GM20431 (cell line): ENCODE measurements at regions not wholly inside any gene's neighbourhood (a gene's known extent, or its start where the extent isn't known, plus 50 kb on each side); places are given as distances from the start of the nearest gene placed in this dataset.
"Not testable (repeated sequence)": the region's sequence is repeated elsewhere in the genome, so short reads cannot be mapped to it uniquely, and the experiment has no call there.

ENCODE experiments used
- in situ Hi-C: fragments of 300-500 bp; cut with MseI, MboI; formaldehyde crosslinking; loops from one replicate; pipeline ENCODE4 v1.15.0; 2020; ENCODE audit warnings: low sequenced_read_pairs; ENCODE audit not compliant: unreplicated experiment

DNA sequence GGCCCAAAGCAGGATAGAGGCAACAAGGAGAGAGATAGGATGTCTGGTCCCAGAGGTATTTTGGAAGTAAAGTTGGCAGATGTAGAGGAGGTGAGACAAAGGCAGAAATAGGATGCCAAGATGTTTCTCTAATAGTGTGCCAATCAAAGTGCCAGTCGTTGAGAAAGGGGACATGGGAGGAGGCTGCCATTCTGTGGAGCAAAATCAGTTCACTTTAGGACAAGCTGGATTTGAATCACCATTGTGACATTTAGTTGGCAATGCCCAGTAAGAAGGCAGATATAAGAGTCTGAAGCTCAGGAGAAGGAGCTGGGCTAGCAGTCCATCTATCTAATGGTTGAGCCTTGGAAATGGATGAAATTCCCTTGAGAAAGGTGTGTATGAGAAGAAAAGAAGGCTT lies 53.8 kb downstream of the ADRB2 start:
- in situ Hi-C loops, result no loop called here

DNA sequence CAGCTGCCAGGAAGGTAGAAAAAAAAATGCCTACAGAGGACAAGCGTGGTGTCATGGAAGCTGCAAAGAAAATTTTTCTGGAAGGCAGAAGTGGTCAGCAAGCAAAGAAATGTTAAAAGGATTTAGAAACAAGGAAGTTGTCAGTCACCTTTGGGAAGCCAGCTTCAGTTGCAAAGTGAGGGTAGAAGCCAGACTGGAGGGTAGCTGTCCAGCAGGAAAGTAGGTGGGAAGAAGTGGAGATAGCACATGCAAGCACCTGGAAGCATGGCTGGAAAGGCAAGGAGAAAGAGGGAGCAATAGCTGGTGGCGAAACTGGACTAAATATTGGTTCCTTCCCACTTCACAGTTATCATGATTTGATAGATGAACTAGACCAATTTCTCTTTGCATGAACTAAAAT lies 54.3 kb downstream of the ADRB2 start:
- in situ Hi-C loops, result no loop called here

DNA sequence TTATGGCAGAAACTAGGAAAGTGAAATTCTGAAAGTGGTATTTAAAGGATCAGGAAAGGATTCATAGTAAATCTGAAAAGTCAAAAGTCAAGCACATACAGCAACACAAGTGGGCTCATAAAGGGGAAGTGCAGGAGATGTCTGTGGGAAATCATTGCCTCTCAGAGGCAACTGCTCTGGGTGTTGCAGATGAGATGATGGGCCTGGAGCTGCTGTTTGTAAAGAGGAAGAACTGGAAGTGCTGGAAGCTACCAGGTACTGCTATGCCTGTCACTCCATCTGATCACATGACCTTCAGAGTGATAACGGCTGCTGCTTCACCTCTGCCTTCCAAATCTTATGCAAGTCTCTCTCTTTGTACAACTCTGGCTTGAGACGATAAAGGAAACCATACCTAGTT lies 55.9 kb downstream of the ADRB2 start:
- in situ Hi-C loops, result no loop called here

DNA sequence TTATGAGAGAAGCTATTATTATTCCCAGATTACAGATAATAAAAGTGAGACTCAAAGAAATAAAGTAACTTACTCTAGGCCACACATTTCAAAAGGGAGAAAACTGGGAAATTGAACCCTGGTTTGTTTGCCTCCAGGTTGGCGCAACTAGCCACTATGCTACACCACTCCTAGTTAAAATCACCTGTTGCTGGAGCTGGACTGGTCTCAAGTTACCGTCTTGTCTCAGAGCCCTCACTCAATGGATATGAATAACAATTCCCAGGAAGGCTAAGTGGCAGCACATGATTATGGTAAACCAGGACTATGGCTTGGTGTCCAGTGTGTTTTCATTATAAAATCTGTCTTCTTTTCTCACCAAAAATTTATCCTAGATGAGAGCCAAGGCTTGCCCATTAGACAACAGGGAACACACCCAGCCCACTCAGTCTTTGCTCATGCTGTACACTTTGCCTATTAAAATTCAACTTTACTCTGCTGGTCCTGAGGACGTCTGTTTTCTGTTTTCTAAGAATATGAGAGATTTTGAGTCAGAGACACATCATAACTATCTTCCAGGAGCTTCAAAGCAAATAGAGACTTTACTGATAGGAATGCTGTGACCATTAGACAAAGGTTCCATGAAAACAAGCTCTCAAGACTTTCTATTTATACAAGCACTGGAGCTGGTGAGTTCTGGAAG lies 58.1 kb downstream of the ADRB2 start:
- in situ Hi-C loops, result no loop called here

DNA sequence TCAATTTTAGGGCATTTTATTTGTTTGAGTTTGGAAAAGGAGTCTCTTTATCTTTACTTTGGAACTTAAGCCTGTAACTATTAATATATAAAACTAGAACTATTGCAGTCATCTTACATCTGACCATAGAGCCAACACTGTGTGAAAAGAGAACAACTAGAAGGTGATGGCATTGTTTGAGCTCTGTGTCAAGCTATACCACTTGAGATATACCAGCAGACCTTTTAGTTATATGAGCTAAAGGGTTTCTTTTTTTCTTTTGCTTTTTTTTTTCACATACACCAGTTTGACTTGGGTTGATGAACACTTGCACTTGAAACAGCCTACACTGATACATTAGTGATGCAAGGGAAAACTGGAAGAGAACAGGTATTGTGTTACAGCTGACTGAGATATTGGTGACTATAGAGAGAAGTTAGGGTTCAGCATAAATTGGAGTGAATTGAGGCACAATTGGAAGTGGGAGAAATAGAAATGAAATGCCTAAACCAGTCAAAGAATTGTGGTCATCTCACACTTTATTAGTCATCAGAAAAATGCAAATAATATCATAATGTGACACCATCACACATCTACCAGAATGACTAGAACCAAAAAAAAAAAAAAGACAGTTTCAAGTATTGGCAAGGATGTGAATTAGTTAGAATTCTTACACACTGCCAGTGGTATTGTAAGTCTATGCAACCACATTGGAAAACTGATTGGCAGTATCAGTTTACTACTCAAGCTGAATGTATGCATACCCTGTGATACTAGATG lies 60.9 kb downstream of the ADRB2 start:
- in situ Hi-C loops, result no loop called here

DNA sequence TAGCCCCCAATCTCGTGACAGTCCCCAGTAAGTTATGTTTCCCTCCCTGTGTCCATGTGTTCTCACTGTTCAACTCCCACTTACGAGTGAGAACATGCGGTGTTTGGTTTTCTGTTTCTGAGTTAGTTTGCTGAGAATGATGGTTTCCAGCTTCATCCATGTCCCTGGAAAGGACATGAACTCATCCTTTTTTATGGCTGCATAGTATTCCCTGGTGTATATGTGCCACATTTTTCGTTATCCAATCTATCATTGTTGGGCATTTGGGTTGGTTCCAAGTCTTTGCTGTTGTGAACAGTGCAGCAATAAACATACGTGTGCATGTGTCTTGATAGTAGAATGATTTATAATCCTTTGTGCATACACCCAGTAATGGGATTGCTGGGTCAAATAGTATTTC lies 63.5 kb downstream of the ADRB2 start:
- in situ Hi-C loops, result not testable (repeated sequence)

DNA sequence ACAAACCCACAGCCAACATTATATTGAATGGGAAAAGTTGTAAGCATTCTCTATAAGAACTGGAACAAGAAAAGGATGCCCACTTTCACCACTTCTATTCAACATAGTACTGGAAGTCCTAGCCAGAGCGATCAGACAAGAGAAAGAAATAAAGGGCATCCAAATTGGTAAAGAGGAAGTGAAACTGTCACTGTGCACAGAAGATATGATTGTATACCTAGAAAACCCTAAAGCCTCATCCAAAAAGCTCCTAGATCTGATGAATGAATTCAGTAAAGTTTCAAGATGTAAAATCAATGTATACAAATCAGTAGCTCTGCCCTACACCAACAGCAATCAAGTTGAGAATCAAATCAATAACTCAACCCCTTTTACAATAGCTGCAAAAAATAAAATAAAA lies 69.0 kb downstream of the ADRB2 start:
- in situ Hi-C loops, result not testable (repeated sequence)

DNA sequence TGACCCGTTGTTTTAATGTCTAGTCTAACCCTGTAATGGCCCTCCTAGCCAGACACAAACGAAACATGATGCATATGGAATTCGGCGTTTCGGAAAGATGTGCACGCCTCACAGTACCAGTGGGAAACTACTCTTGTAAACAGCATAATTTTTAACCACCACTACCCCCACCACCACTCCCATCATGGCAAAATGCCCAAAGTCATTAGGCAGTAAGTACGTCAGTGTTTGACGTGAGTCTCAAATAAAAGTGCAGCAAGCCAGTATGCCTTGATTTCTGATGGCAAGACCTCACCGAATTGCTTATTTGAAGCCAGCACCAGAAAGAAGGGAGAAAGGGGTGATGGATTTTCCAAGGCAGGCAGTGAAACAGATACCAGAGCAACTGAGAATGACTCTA lies 71.4 kb downstream of the ADRB2 start:
- in situ Hi-C loops, result no loop called here

DNA sequence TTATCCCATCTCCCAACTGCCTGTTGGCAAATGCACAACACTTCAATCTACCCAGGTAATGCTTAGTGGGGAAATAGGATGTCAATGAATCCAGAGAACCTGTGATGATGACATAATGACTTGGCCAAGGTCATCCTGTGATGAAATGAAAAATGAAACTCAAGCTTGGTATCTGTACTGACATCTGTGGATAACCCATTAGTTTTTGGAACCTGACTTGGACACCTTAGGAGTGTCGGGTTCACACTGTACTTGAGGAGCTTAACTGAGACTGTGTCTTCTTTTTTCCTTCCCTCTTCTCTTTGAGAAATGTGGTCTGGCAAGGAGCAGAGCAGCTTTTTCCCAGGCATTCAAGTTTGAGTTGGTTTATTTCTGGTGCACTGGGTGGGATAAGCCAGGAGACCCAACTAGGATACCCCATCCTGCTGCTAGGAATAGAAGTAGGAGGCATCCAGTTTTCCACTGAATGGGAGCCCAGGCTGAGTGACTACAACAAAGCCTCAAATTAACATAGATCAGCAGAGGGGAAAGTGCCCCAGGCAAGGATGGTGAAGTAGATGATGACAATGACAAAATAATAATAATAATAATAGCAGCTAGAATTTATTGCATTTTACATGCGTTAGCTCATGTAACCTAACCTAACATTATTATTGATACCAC lies 72.1 kb downstream of the ADRB2 start:
- in situ Hi-C loops, result no loop called here

DNA sequence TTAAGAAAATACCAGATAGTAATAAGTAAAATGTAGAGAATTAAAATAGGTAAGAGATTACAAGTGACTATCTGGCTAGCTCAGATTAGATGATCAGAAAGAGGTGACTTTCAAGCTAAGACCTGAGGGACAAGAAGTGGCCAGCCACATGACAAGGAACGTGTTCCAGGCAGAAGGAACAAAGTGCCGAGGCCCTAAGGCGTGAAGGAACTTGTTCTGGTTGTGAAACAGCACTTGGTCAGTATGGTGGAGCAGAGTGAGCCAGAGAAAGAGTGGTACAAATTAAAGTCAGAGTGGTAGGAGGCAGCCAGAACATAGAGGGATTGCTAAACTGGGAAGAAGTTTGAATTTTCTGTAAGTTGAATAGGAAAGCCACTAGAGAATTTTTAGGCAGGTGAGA lies 73.6 kb downstream of the ADRB2 start:
- in situ Hi-C loops, result no loop called here

DNA sequence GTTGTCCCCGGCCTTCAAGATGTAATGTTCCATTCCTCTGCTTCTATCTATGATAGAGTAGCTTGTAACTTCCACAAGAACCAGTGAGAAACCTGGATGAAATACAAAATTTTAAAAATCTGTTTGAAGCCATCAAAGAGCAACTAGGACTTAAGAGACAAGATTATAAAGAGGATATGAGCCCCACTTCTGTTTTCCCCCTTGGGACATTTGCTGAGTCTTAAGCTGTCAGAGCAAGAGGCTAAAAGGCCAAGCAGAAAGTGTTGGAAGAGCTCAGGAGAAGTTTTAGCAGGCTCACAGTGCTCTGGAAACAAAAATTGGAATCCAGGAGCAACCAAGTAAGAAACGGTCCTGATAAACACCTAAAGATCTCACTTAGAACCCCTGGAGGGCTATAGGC lies 76.1 kb downstream of the ADRB2 start:
- in situ Hi-C loops, result no loop called here

DNA sequence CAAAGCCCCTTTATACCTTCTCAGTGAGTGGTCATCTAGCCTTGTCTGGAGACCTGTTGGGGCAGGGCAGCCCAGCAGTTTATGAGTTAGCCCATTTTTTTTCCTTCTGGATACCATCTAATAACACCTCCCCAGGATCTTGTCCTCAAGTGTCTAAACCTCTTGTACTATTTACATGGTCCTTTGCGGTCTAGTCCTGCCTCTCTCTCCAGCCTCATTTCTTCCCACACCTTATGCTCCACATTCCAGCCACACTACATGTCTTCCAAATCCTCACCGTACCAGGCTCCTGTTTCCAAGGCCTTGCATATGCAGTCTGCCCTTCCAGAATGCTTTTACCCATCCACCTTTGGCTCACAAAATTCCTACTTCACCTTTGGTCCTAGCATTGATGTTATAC lies 77.2 kb downstream of the ADRB2 start:
- in situ Hi-C loops, result no loop called here

DNA sequence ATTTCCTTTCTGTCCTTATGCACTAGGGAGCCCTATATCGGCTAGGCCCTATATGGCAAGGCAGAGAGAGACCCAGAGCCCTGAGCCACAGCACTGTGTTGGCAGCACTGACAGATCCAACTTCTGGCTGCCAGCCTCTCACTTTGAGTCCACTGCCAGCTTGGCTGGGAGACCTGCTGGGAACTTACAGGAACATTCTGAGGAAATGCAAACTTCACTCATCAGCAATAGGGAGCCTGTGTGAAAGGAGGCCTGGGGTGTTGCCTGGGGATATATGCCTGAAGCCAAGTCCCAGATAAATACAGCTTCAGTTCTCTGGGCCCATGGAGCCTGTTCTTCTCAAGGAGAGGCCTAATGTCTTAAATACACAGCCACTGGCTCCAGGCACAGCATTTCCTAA lies 78.0 kb downstream of the ADRB2 start:
- in situ Hi-C loops, result no loop called here

DNA sequence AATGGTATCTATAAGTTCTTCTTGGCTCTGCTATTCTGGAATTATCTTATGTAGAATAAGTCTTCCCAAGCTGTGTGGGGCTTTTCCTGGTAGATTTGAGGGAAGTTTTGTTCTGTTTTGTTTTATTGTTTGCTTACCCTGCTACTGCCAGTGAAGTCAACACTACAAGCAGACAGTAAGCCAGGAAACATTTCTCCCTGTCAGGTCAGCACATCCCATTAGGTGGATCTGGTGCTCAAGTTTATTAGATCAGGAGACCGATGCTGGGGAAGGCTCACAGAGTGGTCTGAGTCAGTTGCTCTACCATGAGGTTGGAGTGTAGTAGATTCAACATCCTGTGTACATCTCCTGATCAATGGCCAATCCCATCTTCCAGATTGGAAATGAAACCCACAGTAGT lies 79.1 kb downstream of the ADRB2 start:
- in situ Hi-C loops, result no loop called here

DNA sequence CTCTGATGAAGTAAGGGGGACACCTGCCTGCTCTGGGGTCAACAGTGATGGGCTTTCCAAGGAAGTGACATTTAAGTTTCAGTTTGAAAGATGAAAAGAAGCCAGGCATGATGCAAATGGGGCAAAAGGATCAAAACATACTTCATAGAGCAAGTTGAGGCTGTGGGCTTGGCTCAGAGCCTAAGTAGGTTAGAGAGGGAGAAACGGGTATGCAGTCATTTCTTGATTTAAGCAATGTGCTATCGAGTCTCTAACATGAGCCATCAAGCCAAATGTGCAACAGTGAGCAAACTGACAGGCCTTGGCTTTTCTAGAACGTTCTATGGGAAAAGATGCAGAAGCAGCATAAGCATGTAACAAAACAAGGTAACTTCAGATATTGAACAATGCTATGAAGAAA lies 80.6 kb downstream of the ADRB2 start:
- in situ Hi-C loops, result no loop called here

DNA sequence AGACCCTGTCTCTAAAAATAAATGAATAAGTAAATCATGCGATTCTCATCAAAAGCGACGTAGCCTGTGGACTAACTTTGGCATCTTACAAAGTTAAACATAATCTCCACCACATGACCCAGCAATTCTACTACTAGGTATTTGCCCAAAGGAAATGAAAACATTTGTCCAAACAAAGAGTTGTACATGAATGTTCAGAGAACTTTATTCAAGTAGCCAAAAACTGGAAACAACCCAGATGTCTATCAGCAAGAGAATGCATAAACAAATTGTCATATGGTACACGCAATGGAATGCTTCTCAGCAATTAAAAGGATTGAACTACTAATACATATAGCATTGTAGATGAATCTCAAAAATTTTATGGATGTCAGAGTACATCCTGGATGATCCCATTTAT lies 82.6 kb downstream of the ADRB2 start:
- in situ Hi-C loops, result no loop called here

DNA sequence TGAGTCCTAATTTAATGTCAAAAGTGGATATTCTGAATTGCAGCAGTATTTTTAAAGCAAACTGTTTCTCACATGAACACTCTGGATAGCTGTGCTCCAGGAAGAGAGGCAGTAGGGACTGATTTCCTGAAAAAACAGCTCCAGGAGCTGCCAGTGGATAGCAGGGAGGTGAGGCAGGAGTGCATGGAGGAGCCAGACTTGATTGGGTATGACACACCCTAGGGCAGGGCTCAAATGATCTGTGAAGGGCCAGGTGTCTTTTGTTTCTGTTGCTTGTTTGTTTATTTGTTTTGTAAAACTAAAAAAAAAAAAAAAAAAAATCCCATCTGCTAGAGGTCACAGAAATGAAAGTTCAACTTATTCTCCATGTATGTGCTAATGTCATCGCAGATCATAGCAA lies 83.4 kb downstream of the ADRB2 start:
- in situ Hi-C loops, result no loop called here

DNA sequence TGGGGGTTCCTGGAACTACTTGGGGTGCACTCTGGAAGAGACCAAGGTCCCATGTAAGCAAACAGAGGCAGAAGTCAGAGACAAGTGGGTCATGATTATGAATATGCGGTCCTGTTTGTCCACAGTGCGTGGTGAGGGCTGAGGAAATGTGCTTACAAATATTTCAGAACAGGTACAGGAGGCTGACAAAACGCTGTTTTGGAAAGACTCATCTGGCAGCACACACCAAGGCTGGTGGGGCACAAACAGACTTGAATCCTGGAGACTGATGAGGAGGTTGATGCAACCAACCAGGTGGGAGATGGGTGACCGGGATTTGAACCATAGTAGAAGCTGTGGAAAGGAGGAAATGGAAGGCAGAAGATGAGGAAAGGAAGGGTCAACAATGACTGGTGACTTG lies 83.8 kb downstream of the ADRB2 start:
- in situ Hi-C loops, result no loop called here

DNA sequence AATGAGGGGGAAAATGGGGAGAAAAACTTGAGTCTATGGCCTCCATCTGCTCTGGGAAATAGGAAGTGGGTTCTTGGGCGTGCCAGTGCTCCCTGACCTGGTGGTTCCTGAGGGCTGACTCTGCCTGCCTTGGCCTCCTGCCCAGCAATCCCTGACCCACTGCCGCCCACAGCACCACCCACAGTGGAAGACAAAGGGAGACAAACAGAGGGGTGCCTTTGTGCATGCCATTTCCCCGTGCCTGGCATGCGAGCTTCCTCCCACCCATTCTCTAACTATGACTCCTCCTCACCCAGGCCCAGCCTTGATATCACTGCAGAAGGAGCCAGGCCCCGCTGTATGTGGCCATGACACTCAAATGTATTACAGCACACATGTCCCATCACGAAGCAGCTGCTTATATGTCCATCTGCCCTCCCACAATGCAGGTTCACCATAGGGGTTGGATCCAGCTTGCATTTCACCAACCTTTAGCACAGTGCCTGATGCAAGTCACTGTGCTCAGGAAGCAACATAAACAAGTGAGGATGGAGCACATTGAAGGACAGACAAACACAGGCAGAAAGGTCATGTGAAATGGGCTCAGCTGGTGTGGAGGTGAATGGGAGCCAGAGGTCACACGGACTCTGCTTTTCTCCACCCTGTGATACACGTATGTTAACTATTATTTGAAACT lies 84.4 kb downstream of the ADRB2 start:
- in situ Hi-C loops, result no loop called here

DNA sequence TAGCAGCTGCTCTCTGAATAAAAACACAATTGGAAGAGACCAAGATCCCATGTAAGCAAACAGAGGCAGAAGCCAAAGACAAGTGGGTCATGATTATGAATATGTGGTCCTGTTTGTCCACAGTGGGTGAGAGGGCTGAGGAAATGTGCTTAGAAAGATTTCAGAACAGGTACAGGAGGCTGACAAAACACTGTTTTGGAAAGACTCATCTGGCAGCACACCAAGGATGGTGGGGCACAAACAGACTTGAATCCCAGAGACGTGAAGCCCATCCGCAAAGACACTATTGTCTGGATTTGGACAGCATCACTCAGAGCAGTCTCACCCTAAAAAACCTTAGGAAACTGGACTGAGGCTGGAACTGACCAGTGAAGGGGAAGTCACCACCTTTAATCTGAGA lies 85.0 kb downstream of the ADRB2 start:
- in situ Hi-C loops, result no loop called here

DNA sequence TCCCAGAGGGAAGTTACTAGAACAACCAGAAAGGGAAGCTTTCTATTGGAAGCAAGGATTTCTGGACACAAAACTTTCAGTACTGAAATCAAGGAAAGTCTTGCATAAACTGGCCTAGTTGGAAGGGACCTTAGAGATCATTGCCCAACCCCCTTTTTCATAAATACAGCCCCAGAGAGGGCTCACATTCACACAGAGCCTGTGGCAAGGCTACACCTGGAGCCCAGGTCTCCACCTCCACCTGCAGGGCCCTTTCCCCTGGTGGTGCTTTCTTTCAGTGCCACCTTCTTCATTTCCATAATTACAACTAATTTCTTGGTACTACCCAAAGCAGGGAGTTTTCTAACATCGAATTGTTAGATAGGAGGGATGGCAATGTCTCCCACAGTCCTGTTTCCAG lies 85.7 kb downstream of the ADRB2 start:
- in situ Hi-C loops, result no loop called here
